ENCODE measurements at regions not wholly inside any gene's neighbourhood (a gene's known extent, or its start where the extent isn't known, plus 50 kb on each side); places are given as distances from the start of the nearest gene placed in this dataset.

DNA sequence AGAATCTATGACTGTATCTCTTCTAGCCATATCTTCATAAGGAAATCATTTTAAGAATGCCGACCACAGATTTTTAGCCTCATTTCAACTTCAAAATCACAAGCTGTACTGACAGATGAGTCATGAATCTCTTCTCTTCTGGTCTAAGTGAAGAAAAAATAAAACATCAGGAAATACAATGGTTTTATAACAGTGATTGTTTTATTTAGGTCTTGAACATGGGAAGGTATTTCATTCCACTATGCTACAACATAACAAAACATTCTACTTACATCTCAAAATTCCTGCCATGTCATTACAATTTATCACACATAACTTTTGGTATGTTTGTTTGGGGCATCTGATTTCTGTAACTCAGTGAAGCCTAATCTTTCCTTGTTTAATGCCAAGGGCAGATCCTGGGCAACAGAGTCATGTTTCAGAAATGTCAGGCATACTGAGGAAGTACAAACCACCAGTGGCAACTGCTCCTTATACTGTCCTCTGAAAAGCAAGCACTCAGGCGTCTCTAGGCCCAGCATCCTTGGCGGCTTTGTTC lies 325.0 kb downstream of the PDHA2 start:
- no peak for TF ChIP-seq CTCF (conservative IDR thresholded peaks at IDR 0.05; ENCODE audit: low read depth, low read length)
- TF ChIP-seq POLR2A (IDR thresholded peaks at IDR 0.05; ENCODE audit: low read depth, low read length) = no peak
- TF ChIP-seq, protein P1, sequence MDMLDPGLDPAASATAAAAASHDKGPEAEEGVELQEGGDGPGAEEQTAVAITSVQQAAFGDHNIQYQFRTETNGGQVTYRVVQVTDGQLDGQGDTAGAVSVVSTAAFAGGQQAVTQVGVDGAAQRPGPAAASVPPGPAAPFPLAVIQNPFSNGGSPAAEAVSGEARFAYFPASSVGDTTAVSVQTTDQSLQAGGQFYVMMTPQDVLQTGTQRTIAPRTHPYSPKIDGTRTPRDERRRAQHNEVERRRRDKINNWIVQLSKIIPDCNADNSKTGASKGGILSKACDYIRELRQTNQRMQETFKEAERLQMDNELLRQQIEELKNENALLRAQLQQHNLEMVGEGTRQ (IDR thresholded peaks at IDR 0.05; ENCODE audit: low read depth, low read length) = no peak
- no peak for TF ChIP-seq RAD21 (IDR thresholded peaks at IDR 0.05; ENCODE audit: low read length)
